ENCODE measurements at regions not wholly inside any gene's neighbourhood (a gene's known extent, or its start where the extent isn't known, plus 50 kb on each side); places are given as distances from the start of the nearest gene placed in this dataset.

DNA sequence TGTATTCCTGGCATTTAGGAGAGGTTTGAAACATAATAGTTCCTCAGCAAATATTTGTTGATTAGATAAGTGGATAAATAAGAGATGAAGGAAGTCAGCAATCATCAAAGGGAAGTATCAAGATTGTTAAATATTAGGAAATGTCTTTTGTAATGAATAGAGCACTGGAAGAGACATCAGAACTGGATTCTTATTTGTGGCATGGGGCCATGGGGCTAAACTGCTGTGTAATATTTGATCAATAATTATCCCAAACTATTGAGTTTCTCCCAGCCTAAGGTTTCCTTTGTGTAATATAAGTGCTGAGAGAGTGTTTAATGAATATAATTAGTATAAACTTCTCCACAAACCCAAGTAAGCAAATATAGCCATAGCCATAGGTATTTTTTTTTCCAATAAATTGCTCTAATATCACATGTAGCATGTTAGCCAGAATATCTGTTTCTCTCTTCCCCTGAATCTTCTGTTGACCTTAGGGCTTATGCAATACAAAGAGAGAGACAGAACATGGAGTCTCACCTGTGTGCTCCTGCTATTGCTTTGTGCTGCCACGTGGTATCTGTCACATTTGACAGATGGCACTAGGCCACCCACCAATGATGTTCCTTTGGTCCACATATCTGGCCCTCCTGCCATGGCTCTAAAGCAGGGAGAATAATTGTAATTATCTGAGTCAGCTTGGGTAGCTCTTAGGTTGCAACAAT is 658.7 kb downstream of the SOX5 start:
- TF ChIP-seq, protein P1, sequence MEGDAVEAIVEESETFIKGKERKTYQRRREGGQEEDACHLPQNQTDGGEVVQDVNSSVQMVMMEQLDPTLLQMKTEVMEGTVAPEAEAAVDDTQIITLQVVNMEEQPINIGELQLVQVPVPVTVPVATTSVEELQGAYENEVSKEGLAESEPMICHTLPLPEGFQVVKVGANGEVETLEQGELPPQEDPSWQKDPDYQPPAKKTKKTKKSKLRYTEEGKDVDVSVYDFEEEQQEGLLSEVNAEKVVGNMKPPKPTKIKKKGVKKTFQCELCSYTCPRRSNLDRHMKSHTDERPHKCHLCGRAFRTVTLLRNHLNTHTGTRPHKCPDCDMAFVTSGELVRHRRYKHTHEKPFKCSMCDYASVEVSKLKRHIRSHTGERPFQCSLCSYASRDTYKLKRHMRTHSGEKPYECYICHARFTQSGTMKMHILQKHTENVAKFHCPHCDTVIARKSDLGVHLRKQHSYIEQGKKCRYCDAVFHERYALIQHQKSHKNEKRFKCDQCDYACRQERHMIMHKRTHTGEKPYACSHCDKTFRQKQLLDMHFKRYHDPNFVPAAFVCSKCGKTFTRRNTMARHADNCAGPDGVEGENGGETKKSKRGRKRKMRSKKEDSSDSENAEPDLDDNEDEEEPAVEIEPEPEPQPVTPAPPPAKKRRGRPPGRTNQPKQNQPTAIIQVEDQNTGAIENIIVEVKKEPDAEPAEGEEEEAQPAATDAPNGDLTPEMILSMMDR (IDR thresholded peaks at IDR 0.05; ENCODE audit: low read depth, low read length, poor library complexity, severe bottlenecking) = no peak
- no peak for TF ChIP-seq EZH2phosphoT487 (IDR thresholded peaks at IDR 0.05; ENCODE audit: borderline replicate concordance, low read length)
